Spleen (tissue), 7 donors: ENCODE measurements at regions not wholly inside any gene's neighbourhood (a gene's known extent, or its start where the extent isn't known, plus 50 kb on each side); places are given as distances from the start of the nearest gene placed in this dataset.

Source experiments
- CTCF ChIP-seq, 11 experiments: fragments of 200-600 bp in 7 of 11; fragments of 450-650 bp in 4 of 11; sonication (generic) in 4 of 11; IDR thresholded peaks in 8 of 11; conservative IDR thresholded peaks in 3 of 11; 1 replicate in 7 of 11; 2 replicates in 4 of 11; pipeline versions ENCODE4 v1.4.0 to v1.8.0; 2016 to 2021; ENCODE audit warnings: antibody characterized with exemption in 11 of 11, inconsistent platforms in 4 of 11, mild to moderate bottlenecking in 1 of 11
- POLR2A ChIP-seq, 3 donors: fragments of 450-650 bp; IDR thresholded peaks; one replicate each; pipeline ENCODE4 v1.5.1; 2017; ENCODE audit warnings: antibody characterized with exemption in 3 of 3, mild to moderate bottlenecking in 1 of 3
- POLR2AphosphoS5 ChIP-seq, 3 donors: sonication (generic); formaldehyde crosslinking; IDR thresholded peaks; one replicate each; pipeline ENCODE4 v1.5.1; 2017; ENCODE audit warnings: antibody characterized with exemption in 3 of 3
- donor health status: DM: no; HTN: no; CAD: no; lungs with moderate emphysema.
- donor health status: DM: no; HTN: no; CAD: no.
- donor health status: DM: no; HTN: no; CAD: no.

- TF ChIP-seq POLR2A (IDR thresholded peaks at IDR 0.05) (no peak), CTCF (IDR thresholded peaks at IDR 0.05 in 8 of 11, conservative IDR thresholded peaks at IDR 0.05 in 3 of 11) (no peak), POLR2AphosphoS5 (IDR thresholded peaks at IDR 0.05) (no peak)
Measured at GRCh38 chr12:64955746-64956145, 131.3 kb downstream of the TBC1D30 start.
